GM19467 (cell line): ENCODE measurements at regions not wholly inside any gene's neighbourhood (a gene's known extent, or its start where the extent isn't known, plus 50 kb on each side); places are given as distances from the start of the nearest gene placed in this dataset.
"Not testable (repeated sequence)": the region's sequence is repeated elsewhere in the genome, so short reads cannot be mapped to it uniquely, and the experiment has no call there.

Experiments
- ATAC-seq: cut with Tn5 transposase; IDR thresholded peaks from one replicate; pipeline ENCODE4 v1.9.1; 2021; ENCODE audit warnings: mild to moderate bottlenecking, moderate library complexity; ENCODE audit not compliant: unreplicated experiment

DNA sequence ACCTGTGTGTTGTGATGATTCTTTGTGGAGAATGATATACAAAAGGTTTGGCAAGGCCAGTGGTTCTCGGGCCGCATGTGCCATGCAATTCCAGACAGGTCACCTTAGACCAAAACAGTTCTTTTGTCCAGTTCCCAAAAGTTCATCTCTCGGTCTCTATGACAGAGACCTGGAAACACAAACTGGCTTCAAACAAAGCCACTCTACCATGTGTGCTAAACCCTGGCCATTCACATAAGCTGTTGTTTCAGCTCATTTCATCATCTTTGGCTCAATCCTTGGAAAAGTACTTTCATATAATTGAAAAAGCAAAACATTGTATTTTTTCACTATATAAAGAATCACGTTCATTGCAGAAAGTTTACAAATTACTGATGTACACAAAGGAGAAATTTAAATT lies 210.5 kb upstream of the SEMA6A start:
- no peak for ATAC-seq

DNA sequence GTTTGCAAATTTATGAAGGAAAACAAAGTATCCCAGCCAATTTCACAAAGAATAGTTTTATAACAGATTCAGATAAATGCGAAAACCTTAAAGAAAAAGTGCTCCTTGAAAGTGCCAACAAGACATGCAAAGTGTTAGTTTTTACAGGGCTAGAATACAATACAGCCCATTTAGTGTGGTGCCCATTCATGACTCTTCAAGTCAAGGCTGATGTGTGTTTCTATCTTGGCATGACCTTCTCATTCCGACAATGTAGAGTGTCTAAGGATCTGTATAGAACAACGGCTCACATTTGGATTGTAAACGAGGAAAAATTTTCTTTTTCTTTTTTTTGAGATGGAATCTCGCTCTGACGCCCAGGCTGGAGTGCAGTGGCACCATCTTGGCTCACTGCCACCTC lies 205.2 kb upstream of the SEMA6A start:
- no peak for ATAC-seq

DNA sequence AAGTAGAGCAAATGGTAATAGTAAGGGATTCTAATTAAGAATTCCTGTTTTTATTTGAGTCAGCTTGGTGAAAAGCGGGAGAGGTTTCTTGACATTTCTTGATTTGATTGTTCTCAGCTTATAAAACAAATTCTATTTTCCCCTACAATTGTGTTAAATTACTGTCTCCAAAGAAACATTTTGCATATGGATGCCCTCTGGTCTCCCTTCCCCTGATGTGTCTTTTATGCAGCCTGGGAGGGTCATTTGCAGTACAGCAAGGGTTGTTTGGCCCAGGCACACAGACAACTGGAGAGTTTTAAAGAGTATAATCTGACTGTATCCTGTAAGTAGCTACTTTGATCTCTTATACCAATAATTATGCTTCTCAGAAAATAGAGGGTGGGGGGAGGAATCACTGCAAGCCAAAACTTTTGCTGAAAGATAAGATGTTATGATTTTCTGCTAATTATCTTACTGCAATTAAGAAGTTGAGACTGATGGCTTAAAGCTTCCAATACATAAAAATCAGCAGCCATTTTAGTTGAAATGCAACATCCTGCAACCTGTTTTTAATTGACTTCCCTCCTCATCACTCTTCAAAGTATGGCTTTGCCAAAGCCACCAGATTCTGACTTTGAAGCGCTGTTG lies 204.1 kb upstream of the SEMA6A start:
- ATAC-seq = no peak

DNA sequence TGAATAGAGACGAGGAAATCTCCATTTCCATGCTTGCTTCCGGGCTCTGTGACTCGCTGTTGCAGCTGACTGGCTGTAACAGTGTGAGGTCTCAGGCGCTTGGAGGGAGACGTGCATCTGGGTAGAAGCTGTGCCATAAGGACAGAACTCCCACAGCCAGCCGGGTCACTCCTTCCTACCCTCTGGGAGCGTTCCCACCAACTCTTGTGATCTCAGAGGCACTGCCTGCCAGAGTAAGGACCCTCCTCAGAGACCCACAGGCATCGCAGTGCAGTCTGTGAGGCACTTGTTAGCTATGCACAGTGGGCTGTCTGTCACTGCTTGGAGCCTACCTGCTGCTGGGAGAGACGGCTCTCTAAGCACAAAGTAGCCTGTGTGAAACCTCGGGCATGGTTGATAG lies 203.4 kb upstream of the SEMA6A start:
- no peak for ATAC-seq

DNA sequence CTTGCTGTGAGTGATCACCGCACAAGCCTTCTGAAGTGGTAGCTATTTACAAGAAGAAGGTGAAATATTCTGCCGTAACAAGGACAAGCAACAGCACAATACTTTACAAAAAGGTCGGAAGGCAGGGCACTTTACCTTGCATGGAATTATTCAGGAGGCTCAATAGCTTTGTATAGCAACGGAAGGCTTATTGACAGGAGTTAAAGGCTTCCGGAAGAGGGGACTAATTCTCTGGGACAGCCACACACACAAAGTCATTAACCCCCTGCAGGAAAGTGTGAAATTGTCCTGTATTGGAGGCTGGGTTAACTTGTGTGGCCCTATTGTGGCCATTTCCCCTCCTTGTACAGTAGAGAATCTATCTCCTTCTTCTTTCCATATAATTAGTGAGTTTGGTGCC lies 199.3 kb upstream of the SEMA6A start:
- ATAC-seq = no peak

DNA sequence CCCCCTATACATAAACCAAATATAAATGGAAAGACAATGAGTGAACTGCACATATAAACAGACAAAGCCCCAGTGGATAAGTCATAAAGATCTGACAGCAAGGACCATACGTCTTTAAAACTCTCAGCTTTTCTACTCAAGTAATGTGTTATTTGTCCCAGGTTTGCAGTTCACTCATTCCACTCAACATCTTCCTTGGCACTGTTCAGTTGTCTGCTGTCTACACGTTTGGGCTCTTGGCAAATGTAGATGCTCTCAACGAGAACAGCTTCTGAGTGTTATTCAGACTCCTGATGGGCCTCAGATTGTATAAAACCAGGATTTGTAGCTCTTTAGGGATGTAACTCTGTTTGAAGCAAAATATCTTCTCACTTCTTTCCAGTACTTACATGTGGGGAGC lies 198.2 kb upstream of the SEMA6A start:
- ATAC-seq = no peak

DNA sequence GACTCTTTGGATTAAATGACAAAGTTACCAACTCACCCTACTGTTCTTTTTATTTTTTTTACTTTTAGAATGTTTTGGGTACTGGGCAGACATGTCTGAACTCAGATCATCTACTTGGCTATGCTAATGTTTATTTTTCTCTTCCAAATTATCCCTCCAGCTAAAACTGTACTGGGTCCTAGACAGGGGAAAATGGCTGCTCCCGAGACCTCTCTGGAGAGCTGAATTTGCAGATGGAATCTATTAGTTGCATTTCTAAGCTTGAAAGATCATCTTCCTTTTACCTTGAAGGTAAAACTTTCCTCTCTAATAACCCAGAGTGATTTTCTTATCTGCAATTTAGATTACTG lies 197.5 kb upstream of the SEMA6A start:
- ATAC-seq = no peak

DNA sequence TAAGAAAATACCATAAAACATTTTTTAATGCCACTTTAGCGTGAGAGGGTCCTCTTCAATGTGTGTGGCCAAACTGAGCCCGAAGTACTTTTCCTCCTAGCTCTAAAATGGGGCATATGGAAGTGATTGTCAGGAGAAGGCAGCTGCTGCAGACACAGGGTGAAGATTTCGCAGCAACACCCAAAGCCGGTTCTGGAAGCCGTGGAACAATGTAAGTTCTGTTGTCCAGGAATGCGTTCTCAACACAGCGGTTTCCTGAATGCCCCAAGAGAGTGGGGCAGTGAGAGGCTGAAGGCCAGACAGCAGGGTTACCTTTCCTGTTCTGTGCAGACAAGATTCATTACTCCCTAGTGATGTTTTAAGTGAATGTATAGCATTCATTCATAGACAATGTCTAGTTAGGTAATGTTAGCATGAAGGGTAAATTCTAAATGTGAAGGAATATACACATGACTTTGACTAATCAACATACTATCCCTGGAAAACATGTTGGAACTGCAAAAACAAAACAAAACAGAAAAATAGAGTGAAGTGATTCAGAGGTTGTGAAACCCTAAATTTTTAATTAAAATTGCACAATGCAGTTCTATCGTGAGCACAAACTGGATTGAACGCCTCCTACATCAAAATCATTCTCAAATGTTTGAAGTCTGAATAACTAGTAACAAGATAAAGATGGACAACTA lies 197.0 kb upstream of the SEMA6A start:
- no peak for ATAC-seq

DNA sequence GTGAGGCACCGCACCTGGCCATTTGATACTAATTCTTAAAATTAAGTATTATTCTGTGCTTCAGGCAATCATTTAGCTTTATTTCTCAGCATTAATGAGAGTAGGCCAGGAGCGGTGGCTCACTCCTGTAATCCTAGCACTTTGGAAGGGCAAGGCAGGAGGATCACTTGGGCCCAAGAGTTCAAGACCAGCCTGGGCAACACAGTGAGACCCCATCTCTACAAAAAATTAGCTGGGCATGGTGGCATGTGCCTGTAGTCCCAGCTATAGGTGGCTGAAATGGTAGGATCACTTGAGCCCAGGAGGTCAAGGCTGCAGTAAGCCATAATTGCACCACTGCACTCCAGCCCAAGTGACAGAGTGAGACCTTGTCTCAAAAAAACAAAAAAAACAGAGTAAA lies 195.3 kb upstream of the SEMA6A start:
- ATAC-seq = not testable (repeated sequence)

DNA sequence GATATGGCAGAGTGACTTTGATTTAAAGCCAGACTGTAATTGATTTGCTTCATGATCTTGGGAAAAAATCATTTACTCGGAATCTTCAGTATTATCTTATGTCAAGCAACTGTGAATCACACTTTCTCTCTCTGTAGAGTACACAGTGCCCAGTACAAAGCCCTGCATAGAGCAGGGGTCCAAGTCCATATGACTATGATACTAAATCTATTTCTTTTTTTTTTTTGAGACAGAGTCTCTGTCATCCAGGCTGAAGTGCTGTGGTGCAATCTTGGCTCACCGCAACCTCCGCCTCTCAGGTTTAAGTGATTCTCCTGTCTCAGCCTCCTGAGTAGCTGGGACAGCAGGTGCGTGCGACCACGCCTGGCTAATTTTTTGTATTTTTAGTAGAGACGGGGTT lies 194.8 kb upstream of the SEMA6A start:
- no peak for ATAC-seq

DNA sequence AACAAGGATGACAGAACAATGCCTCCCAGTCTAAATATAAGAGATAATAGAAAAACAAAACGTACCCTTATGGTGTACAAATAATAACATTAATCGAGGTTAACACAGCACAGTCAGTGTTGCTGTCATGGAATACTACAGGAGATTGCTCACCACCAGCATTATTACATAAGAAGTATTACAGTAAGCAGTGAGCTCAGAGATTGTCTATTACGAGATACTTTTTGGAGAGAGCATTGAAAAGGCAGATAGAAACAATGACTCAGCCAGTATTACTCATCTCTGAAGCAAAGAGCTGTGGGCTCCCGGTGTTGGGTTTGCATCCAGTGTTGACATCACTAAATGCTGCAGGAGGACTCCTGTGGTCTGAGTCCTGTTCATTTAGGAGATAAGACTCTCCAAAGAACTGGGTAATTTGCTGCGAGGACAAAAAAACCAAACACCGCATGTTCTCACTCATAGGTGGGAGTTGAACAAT lies 191.9 kb upstream of the SEMA6A start:
- ATAC-seq = peak; percentile 29

DNA sequence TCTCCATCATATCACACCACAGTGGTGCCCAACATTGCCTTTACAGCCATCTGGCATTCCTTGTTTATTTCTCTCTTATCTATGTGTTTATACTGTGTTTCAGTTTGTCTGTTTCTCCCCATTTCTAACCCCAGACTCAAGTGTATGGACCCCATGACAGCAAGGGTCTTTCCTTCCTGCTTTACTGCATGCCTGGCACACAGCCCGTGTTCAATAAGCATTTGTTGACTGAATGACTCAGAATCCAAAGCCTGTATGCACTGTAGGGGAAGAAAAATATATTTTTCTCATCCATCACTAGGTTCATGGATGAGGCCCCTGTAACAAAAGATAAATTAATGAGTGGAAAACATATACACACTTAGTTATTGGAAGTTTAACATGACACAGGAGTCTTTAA lies 190.8 kb upstream of the SEMA6A start:
- ATAC-seq = no peak

DNA sequence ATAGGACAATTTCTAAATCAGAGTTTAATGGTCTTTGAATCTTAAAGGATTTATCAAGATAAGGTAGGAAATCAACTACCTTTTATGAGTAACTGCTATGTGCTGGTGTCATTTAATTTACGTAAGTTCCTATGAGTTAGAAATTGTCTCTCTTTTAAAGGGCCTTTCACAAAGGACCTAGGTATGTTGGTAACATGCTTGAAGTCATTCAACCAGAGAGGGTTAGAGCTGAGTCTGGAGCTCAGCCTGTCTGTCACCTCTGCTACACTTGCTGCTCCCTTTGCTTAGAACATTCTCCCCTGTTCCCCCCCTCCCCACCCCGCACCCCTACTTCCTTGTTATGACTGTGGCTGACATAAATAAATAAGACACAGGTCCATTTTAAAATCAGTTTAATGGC lies 190.3 kb upstream of the SEMA6A start:
- no peak for ATAC-seq

DNA sequence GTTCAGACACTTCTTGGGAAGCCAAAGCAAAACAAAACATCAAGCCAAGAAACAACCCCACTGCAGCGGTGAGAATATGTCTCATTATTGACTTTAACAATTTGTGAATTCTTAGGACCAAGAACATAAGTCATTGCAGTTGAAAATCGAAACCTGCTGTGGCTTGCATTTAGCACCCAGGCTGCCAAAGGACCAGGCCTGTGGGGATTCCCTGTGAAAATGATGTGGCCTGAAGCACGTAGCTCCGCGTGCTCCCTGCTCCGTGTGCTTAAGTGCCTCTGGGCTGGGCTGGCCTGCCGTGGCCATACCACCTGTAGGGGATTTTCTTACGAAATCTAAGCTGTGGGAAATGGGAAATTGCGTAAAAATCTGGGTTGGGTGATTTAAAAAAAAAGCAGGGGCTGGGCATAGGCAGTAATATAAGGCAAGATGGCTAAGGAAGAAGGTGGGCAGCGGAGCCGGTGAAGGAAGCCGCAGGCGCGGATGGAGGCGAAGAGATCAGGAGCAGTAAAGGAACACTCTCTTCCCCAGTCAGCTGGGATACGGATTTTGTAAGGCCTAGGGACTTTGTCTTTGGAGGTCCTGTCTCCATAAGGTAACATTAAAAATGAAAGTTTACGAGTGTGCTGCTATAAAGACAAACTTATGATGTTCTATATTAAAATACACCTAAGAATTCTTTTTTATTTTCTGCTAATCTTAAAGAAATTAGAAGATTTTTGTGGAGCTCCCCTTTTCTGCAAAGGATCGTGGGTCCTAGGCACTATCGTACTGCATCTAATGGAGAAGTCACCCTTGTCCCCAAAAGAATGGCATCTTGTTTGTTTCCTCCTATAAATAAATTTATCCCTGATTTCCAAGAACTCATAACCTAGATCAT lies 189.6 kb upstream of the SEMA6A start:
- ATAC-seq = peak; percentile 72

DNA sequence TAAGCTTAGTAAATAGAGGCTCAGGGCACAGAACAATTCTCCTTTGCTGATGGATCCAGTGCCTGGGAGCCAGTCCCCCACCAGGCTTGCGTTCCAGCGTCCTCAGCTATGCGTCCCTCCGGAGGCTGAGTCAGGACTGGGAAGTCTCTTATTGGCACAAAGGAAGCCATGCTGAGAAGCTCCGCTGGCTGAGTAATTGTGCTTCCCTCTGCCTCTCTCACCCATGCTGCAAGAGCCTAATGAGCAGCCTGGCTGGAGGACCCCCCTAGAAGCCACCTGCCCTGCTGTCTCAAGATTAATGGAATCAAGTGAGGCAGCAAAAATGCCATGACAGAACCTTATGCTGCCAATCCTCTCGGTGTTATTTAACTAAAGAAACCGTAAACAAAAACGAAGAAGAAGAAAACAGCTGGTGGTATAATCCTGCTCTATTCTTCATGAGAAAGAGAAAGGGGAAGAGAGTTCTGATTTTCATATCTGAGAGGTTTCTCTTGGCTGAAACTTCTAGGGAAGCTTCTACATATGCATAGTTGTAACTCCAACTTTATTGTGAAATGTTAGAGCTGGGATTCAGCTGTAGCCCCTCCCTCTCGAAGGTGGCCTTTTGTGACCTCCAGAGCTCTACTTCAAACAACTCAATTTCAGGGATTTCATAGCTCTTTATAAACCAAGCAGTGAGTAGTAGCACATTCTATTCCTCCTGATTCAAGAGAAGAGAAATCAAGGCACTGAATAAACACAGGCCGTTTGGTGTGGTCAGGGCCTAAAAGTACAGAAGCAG lies 185.4 kb upstream of the SEMA6A start:
- ATAC-seq = no peak

DNA sequence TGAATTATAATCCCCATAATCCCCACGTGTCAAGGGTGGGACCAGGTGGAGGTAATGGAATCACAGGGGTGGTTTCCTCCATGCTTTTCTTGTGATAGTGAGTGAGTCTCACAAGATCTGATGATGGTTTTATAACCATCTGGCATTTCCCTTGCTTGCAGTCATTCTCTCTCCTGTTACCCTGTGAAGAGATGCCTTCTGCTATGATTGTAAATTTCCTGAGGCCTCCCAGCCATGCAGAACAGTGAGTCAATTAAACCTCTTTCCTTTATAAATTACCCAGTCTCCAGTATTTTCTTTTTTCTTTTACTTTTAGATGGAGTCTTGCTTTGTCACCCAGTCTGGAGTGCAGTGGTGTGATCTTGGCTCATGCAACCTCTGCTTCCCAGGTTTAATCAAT lies 182.7 kb upstream of the SEMA6A start:
- no peak for ATAC-seq

DNA sequence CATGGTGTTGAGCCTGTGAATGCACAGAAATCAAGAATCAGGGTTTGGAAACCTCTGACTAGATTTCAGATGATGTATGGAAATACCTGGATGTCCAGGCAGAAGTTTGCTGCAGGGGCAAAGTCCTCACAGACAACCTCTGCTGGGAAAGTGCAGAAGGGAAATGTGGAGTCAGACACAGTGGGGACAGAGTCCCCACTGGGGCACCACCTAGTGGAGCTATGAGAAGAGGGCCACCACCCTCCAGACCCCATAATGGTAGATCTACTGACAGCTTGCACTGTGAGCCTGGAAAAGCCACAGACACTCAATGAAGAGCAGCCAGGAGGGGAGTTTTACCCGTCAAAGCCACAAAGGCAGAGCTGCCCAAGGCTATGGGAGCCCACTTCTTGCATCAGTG lies 181.9 kb upstream of the SEMA6A start:
- ATAC-seq = no peak

DNA sequence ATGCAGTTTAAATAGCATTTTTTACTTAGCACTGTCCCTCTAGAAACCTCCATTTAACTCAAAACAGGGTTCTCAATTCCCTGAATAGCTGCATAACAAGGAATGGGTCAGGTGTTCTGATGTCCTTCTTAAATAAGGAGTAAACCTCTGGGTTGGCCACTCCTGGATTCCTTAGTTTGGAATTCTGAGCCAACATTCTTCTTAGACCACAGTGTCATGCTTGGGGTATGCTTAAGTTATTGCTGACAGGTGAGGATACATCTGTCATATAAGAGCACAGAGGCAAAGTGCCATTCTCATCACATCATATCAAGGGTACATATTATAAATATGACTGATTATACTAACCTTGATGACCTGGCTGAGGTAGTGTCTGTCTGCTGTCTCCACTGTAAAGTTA lies 179.9 kb upstream of the SEMA6A start:
- no peak for ATAC-seq

DNA sequence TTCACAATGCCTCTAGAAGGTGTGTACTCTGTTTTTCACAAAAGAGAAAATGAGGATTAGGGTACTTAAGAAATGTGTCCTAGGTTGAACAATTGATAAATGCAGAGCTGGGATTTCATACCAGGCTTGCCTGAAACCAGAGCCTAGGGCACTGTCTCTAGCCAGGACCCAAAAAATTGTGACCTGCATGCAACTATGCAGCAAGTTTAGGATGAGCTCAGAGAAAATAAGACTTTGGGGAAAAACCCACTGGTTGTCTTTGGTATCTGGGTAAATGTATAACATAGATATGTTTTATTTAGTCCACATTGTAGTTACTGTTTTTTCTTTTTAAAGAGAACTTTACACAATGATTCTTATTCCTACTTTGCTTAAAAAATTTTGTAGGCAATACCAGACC lies 177.1 kb upstream of the SEMA6A start:
- ATAC-seq = no peak

DNA sequence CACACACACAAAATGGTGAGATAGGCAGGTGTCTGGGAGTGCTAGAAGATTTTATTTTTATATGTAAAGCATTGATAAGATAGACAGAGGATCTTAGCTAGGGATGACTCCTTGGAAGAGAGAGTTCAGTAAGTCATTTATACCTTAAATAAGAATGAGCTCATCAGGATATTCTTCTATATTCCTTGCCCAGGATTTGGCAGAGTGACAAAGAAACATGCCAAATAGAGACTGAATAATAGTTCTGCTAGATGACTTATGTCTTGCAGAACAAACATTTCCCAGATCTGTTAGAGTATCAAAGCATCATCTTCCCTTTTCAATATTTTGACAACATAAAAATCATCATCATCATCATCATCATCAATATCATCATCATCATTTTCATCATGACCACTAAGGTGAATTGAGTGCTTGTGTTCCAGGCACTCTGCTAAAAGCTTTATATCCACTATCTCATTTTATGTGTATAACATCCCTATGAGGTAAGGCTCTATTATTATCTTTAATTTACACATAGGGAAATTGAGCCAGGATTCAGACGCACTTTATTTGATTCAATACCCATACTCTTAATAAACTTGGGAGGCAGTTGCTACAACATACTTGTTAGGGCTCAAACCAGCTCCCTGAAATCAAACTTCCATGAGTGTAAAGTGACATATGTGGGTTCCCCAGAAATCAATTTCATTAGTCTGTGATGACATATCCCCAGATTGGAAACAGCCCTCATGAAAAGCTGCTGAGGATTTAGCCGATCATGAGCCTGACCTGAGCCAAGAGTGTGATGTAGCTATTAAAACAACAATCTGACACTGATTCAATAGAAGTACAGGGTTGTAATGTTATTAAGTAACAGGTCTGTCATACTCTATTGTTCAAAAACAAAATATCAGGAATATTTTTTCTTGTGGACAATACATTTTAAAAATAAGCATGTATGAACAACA lies 176.3 kb upstream of the SEMA6A start:
- no peak for ATAC-seq
